Daoy (cell line): ENCODE measurements at regions not wholly inside any gene's neighbourhood (a gene's known extent, or its start where the extent isn't known, plus 50 kb on each side); places are given as distances from the start of the nearest gene placed in this dataset.

Experiments used
- DNase-seq: peaks from one replicate; pipeline ENCODE4 v3.0.0-alpha.2; 2015; ENCODE audit warnings: low read depth

DNA sequence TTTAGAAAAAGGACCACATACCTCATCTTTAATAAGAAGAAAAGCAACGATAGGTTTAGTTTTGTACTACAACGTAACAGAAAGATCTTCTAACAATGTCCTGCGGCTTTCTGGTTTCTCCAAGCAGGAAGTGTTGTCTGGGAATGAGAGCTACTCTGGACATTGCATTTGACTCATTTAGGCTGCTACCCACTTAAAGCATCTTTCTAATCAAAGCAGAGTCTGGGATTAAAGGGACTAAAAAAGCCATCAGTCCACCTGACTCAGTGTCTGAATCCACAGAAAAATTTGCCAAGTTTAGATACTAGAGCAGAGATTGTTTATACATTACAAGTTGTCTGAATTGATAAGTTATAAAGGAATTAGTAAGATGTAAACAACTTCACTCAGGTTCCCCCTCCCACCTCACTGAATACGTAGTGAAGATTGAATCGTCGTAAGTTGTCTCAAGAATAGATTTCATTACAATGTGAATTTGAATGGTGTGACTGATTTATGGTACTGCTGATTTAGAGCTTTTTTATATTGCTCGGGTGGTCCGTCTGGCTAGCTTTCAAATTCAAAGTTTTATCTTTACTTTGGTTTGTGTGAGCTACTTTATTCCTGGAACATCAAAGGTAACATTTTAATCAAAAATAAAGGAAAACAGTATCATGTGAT lies 70.2 kb upstream of the SMIM21 start:
- no peak for DNase-seq

DNA sequence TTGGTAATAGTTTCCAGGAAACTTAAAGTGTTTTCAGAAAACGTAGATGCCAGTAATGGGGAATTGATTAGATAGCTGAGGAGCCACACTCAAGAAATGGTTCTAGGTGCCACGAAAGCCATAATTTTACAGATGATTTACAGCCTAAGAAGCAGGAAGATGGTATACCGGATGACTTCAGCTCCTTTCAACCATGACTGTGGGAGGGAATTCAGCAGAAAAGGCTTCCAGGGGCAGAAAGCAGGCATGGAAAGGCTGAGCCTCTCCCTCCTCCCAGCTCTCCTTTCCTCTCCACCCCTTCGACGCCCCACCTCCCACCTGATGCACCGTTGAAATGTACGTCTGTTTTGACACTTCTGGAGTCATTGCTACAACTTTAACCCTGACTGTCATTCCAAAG lies 68.6 kb upstream of the SMIM21 start:
- DNase-seq: peak; percentile 47

DNA sequence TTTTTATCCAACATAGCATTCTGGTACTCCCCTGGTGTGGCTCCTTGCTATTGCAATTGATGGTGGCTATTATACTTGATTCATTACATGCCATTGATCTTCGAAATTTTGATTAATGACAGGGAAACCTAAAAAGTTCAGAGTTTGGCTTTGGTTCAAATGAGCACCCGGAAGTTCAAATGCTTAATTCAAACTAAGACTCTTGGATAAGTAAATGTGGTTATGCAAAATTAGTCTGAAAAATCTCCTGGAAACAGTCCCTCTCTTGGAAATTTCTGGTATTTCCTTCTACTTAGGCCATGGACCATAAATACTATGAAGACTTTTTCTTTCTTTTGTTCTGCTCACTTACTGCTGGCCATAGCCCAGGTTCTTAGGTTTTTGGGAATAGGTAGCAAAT lies 65.3 kb upstream of the SMIM21 start:
- DNase-seq: no peak

DNA sequence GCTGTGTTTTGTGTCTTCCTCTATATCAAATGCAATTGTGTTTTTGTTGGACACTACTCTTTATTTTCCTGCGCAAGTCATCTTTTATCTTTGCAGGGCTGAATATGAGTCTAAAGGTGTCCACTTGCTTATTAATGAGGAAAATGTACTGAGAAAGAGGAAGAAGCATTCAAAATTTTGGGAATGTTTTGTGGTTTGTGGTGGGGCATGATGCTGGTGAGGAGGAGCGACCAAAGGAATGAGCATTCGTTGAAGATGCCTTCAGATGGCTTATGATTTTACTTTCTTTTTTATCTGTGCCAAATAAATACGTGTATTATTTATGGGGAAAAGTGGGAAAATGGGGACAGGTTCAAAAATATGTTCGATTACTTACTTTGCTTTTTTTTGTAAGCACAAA lies 63.9 kb upstream of the SMIM21 start:
- no peak for DNase-seq

DNA sequence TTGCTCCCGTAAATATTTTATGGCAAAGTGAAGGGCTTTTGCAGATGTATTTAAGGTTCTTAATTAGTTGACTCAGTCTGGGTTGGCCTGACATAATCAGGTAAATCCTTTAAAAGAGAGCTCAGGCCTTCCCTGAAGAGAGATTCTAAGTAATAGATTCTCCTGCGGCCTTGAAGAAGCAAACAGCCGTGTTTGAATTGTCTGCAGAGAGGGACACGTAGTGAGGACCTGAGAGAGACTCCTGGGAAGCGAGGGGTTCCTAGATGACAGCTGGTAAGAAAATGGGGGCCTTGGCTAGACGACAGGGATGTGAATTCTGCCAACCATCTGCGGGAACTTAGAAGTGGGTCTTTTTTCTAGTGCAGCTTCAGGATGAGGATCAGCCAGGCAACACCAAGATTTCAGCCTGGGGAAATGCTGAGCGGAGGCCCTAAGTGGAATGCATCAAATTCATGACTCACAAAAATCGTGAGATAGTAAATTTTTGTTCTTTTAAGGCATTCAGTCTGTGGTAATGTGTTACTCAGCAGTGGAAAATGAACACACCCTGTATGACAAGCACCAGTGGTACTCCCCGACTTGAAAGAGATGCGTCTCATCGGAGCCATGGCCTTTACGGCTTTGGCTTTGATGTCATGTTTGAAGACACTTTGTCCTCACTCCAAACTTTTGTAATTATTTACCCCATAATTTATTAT lies 62.1 kb upstream of the SMIM21 start:
- DNase-seq: peak; percentile 83

DNA sequence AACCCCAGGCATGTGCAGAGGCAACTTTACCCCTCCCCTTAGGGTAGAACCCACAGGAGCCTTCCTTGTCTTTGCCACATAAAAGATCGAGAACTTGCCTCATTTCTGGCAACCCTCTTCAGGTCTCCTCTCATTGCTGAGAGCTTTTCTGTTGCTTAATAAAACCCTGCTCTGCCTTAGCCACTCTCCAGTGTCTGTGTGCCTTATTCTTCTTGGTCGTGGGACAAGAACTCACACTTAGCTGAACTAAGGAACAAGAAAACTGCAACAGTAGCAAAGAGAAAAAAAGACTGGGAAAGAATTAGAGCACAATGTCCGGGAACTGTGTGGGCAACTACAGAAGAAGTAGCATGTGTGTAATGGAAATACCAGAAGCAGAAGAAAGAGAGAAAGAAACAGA lies 56.2 kb upstream of the SMIM21 start:
- DNase-seq: no peak

DNA sequence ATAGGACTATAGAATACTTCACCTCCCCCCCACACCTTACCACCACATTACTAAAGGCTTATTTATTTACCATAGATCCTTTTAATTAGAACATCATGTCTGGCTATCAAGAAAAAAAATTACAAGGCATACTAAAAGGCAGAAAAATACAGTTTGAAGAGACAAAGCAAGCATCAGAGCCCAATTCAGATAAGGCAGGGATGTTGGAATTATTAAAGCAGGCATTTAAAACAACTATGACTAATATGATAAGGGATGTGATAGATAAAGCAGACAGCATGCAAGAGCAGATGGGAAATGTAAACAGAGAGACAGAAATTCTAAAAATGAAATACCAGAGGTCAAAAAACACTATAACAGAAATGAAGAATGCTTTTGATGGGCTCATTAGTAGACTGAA lies 55.4 kb upstream of the SMIM21 start:
- DNase-seq: no peak

DNA sequence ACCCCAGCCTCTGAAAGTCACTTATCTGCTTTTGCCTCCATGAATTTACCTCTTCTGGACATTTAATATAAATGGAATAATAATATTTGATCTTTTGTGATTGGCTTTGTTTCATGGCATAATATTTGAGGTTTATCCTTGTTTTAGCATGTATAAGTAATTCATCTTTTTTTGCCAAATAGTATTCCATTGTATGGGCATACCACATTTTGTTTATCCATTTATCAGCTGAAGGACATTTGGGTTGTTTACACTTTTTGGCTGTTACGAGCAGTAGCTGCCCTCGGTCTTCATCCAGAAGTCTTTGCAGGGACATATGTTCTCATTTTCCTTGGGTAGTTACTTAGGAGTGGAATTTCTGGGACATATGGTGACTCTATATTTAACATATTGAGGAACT lies 53.0 kb upstream of the SMIM21 start:
- DNase-seq: no peak

DNA sequence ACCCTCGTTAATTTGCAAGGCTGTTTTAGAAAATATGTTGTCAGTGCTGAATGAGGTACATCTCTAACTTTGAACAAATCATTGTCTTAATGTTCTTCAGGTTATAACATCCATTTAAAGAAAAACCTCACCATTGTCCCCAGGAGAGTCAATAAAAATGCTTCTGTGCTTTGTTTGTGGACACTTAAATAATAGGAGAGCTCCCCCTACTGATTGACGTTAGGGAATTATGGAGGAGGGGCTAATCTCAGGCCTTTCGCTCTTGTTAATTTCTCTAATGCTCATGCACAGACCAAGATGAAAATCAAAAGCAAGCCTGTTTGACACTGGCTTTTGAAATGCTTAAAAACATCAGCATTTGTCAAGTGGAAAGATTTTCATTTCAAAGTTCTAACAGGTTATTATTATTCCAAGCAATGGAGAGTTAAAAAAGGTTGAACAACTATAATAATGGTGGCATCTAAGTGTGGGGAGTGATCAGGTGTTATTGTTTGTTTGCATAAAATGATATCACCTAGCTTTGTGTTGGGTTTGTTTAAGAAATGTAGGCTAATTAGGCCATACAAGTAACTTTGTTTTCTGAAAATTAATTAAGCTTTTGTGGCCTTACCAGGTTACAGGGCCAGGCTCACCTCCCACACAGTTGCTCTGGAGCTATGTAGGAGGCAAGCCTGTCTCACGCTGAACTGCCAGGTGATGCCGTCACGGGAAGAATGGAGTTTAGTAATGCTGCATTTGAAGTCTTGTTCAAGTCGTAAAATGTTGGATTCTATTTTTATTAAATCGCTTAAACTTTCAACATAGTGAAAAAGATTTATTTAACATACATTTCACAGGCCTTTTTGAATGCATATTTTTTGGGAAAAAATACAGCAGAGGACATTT lies 51.7 kb upstream of the SMIM21 start:
- DNase-seq: no peak

DNA sequence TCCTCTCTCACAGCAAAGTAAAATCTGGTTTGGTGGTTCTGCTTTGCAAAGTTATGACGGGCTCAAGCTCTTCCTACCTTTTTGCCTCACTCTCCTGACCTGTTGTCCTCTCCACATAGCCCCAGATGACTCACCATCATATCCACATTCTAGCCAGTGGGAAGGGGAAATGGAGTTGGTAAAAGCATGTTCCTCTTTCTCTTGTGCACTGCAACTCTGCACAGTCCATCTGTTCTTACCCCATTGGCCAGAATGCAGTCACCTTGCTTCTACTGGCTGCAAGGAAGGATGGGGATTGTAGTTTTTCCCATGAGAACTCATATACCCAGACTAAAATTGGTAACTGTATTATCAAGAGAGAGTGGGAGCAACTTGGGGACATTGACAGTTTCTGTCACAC lies 50.4 kb upstream of the SMIM21 start:
- DNase-seq: peak; percentile 35
